Activated CD4-positive, alpha-beta T cell treated with anti-CD3 and anti-CD28 coated beads, Interleukin-2, amount 50 U/mL, for 24 hours (primary cell): ENCODE measurements at regions not wholly inside any gene's neighbourhood (a gene's known extent, or its start where the extent isn't known, plus 50 kb on each side); places are given as distances from the start of the nearest gene placed in this dataset.

Experiments used
- DNase-seq, 2 donors: peaks; one replicate each; pipeline ENCODE4 v3.0.0-alpha.2; 2020; ENCODE audit warnings: low read depth in 1 of 2, low spot score in 1 of 2

DNA sequence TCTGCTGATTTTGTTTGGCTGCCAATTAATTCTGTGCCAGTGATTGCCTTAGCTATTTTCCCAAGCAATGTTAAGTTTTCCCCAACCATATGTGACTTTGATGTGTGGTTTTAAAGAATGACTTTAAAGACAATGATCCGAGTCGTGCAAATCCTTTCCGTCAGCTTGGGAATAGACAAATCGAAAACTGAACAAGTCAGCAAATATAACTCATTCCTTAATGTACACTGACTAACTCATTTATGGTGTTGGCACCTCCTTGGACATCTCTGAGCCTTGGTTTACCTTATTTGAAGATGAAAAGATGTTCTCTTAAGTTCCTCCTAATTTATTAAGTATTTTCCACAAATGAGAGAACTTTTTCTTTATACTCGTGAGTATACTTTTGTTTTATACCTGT, 249.4 kb upstream of the SLCO3A1 start:
- no peak for DNase-seq

DNA sequence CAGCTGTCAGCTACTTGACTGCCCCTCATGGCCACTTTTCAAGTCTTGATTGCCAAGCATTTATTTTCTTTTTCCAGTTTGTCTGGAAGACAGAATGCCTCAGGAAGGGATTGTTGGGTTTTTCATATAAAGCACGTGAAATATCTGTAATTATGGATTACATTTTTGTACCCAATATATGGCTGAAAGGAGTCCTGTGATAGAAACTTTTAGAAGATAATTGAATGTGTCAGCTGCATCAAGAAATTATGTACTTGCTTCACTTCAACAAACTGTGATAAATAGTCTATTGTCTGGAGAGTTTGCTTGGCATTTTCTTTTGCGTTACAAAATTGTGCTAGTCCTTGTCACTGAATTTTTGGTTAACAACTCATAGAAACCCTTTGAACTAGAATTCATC, 247.9 kb upstream of the SLCO3A1 start:
- DNase-seq: no peak

DNA sequence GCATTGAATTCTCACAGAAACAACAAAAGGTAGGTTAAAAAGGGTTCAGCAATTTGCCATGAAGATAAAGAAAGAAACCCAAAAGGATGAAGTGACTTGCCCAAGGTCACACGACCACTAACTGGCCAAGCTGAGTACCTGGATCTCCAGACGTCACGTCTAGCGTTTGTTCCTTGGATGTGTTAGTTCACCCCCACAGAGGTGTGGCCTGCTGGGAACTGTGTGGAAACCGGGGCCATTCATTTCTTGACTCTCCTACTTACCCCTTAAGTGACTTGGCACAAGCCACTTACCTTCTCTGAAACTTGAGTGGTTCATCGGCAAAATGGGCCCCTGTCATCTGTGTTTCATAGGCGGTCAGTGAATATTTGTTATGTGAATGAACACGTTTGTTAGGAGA, 244.3 kb upstream of the SLCO3A1 start:
- no peak for DNase-seq

DNA sequence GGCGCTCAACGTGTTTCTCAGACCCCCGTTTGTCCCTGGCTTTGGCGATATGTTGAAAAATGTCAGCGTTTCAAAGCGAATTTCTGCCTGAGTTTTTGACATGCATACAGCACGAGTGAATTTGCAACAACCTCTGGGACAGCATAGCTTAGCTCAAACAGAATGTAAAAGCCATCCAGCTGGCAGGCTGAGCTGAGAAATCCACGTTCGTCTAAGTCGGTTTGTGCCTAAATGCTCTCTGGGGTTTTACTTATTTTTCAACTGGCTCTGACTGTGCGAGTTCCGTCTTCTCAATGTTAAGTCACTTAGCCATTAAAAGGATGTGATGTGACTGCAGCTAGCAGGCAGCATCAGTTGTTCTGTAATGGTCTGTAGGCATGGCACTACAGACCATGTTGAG, 243.5 kb upstream of the SLCO3A1 start:
- DNase-seq: no peak

DNA sequence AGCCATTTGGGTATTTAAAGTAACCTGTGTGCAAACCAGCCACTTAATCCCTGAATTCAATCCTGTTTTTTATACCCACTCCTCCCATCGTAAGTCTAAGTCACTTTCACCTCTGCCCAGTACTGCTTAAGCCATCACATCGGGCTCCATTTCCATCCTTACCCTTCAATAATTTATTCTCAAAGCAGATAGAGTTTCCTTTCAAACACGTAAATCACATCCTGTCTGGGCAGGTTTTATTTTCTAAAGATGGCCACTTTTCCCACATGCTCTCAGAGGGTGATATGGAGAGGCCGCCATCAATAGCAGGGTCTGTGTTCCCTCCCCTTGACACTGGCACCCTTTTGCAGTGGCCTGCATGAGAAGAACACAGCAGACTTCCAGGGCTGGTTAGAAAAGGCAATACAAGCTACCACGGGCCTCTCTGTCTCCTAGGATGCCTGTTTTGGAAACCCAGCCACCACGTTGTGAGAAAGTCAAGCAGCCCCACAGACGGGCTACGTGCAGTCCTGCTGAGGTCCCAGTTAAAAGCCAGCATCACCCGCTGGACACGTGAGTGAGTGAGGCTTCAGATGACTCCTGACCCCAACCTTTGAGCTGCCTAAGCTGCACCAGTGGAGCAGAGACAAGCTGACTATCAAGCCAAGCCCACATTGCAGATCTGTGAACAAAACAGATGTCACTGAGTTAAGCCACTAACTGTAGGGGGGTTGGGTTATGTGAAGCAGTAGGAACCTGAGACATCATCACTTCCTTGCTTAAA, 241.8 kb upstream of the SLCO3A1 start:
- DNase-seq: no peak

DNA sequence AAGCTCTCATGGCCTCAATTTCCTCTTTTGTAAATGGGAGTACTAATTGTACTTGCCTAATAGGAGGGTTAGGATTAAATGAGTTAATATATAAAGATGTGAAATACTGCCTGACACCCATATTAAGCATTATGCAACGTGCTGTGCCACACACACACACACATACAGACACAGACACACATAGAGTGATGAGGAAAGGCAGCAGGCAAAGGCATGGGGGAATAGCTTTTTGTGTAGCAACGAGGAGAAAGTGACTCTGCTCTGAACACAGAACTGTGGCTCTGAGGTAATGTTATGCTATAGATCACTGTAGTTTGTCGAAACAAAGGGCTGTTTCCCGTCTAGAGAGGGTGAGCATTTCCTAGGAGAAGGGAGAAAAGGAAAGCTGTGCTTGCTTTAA, 233.3 kb upstream of the SLCO3A1 start:
- DNase-seq: no peak

DNA sequence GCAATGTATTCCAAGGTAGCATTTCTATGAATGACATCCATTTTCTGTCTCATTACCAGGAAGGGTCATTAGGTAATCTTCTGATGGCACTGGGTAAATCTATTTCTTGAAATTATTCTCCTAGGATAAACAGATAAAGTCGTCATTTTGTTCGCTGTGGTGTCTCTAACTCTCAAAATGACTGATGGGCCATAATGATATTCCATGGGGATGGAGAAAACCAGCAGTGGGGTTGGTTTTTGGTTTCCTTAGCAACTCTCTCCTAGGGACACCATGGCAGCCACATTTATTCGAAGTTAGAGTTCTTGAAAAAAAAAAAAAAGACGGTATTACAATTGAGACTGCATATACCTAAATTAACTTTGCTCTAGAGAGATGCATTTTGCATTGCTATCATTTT, 231.3 kb upstream of the SLCO3A1 start:
- no peak for DNase-seq

DNA sequence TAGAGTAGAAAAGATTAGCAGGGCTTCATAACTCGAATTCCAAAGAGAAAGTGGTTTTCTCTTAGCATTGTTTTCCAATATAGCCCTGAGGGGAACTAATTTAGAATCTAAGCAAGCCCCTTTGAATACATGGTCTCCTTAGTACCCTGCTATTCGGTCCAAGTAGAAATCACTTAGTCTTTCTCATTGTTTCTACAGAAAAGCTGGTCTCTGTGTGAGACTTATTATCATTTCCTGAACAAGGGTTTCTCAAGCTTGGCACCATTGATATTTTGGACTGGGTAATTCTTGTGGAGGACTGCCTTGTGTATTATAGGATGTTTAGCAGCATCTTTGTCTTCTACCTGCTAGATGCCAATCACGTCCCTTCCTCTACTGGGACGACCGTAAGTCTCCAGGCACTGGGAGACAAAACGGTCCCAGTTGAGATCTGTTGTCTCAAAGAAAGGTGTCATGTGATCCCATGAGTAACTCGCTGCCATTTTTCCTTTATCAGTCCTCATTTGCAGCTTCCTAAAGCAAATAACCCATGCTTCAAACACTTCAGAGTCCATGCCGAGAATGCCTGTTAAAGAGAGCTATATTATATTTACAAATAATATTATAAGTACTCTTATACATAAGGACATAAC, 230.7 kb upstream of the SLCO3A1 start:
- no peak for DNase-seq

DNA sequence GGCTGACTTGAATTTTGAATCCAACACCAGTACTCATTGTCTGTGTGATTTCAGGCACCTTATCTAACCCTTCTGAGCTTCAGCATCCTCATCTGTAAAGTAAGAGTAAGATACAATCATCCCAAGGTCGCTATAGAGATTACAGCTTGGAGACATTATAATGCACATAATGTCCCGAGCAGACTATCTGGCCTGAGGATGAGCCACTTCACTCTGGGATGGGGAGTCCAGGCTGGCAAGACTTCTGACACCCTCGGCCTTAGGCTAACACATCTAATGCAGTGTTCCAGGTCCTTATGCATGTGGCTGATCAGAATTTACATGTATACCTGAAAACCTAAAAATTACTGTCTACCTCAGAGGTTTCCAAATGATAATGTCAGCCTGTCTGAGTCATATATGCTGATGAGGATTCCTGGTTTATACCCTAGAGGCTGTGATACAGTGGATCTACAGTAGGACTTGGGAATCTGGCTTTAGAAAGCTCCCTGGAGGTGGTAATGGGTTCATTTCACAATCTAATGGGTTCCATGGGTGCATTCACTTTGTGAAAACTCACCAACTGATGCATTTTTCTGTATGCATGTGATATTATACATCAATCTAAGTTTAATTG, 229.0 kb upstream of the SLCO3A1 start:
- no peak for DNase-seq

DNA sequence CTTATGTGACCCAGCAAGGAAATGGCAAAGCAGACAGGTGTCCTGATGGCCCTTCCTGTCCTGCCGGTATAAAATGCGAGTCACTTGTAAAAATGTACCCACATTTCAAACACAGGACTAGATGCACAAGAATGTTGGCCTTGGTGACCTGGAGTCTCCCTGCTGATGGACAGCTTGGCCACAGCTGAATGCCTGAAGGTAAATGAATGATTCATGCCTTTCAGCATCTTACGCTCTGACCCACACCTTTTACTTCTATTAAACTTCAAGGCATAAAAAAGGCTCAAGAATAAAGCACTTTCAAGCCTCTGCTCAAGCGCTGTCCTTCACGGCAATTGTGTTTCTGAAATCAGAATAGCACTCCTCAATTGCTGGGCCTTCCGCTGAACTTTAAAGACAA, 228.0 kb upstream of the SLCO3A1 start:
- no peak for DNase-seq

DNA sequence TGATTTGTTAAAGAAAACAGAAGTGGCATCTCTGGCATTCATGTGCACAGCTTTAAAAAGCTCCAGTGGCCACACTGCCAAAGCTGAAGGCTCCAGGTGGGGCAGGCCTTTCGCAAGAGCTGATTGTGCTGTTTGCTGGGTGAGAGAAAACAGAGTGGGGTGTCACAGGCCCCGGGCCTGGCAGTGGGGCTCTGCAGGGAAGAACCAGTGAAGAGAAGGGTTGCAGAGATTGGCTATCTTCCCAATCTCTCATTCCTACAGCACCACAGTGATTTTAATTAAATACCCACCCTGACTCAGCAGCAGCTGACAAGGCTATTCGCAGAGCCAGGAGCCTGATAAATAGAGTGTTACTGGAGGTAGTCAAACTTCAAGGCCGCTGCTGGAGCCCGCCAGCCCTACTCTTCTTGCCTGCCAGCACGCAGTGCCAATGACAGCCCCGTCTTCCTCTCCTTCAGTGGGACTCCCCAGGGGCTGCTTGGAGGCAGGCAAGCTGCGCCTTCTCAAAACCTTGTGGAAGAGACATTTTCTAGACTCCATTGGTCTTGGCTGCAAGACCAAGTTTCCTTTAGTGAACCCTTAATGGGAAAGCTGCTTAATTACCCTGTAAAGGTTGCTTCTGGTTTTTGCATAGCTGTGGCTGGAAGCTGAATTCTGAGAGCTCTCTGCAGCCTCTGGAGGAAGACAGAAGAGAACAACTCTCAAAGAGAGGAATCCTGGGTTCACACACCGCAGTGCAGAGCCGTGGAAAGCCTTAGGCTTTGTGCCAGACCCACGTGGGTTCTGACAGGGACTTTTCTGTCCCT, 225.8 kb upstream of the SLCO3A1 start:
- no peak for DNase-seq

DNA sequence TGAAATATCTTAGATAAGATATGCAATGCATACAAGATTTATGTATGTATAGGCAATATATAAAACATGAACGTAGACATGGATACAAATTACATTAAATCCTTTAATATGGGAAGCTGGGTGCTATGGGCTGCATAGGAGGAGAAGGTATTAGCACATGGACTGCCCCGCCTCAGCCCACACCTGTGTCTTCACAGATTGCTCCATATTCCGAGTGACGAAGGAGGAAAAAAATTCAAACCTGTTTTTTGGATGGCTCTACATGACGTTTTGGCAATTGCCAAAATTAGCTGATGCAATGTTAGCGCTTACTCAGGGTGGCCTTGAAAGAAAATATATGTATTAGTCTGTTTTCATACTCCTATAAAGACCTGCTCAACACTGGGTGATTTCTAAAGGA, 223.4 kb upstream of the SLCO3A1 start:
- DNase-seq: no peak

DNA sequence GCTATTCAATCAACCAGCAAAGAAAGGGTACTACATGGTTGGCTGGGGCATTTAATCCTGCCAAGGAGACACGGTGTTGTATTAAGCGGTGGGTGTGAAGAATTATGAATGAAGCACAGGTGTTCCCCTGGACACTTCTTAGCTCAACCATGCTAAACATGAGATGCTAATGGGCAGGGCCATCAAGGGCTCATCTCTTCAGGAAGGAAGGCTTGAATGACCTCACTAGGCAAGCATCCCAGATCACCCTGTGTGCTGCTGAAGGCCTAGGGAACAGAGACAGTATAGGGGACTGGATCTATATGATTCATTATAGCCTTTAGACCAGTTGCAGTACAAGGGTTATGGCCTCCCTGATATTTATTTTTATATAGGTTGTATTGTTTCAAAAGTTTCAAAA, 221.3 kb upstream of the SLCO3A1 start:
- DNase-seq: no peak

DNA sequence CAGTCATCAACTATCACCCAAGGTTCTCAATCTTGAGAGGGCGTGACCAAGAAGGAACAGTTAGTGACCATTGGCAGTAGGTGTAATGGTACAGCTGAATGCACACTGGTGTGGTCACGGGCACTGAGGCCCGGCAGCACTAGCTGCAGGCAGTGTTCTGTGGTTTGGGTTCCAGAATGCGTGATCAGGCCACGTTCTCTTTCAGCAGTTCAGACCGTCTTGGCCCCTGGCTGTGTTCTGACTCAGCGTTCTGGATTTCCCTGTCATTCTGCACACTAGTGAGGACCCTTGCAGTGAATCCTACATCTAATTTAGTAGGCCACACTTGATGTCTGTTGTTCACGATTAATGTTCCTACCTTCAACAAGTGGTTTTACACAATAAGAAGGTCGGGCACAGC, 220.5 kb upstream of the SLCO3A1 start:
- DNase-seq: no peak

DNA sequence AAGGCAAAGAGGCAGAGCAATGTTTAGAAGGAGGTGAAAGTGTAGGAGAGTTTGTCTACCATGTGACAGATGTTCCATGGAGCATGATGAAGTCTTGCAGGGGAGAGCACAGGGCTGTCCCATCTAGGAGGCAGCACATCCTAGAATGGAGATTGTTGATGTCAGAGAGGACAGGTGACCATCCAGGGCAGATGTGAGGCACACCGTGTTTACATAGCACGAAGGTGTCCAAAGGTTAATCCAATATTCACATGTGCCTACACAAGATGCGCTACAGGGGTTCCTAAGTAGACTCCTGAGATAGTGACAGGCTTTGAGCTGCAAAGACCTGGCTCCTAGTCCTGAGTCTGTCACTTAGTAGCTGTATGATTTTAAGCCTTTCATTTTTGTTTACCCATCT, 219.3 kb upstream of the SLCO3A1 start:
- no peak for DNase-seq

DNA sequence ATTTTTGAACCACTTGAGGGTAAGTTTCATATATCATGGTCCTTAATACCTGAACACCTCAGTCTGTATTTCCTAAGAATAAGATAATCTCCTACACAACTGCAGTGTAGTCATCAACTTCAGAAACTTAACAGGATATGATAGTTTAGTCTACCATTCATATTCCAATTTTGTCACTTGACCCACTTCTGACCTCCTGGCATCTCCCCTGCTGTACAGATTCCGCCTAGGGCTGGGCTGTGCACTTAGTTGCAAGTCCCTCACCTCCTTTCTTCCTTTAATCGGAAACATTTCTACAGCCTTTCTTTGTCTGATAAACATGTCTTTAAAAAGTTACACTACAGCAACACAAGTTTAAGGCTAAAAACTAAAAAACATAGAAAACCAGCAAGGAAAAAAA, 218.4 kb upstream of the SLCO3A1 start:
- no peak for DNase-seq

DNA sequence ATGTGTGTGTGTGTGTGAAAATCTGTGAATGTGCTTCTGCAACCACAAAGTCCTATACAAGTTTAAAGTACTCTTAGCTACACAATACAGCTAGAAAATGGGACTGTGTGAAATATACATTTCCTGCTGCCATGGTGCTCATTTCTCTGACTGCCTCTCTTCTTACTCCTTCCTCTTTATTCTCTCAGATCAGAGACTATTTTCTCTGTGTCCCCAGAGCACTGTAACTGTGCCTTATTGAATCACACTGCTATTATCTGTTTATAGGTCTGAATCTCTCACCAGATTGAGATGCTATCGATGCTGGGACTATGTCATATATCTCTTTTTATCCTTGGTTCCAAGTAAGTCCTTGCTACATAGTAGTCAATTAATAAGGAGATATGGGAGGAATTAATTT, 217.9 kb upstream of the SLCO3A1 start:
- no peak for DNase-seq

DNA sequence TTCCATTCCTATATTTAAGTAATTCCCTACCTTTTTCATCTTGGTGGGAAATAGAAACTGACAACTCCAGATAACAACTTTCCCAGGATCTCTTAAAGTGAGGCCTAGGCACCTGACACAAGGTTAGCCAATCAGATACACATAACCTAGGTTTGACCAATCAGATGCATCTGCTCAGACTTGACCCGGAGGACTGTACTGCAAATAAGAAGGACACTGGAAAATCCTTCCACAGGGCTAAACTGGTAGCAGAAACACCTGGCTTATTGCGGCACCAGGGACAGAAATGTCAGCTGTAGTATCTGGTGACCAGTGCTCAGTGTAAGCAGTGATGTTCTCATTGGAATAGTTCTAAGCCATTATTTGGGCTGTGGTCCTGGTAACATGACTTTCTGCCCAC, 204.5 kb upstream of the SLCO3A1 start:
- no peak for DNase-seq

DNA sequence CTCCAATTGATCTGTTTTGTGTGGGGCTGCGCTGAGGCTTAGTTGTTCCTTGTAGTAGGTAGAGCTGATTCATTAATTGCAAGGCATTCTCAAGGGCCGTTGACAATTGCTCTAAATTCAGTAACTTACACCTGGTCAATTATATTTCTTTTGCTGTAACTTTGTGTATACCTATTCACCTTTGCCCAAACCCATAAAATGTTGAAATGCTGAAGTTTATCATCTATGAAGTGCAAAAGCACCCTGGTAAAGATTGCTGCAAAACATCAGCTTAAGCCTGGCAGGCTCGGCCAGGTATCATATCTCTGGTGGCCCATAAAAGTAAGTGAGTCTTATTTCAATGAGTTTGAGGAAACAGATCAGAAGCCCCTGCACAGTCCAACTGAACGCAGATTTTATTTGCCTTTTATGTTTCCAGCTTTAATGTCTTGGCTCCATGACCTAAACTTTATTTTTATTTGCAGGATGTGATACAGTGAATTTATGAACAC, 203.6 kb upstream of the SLCO3A1 start:
- no peak for DNase-seq

DNA sequence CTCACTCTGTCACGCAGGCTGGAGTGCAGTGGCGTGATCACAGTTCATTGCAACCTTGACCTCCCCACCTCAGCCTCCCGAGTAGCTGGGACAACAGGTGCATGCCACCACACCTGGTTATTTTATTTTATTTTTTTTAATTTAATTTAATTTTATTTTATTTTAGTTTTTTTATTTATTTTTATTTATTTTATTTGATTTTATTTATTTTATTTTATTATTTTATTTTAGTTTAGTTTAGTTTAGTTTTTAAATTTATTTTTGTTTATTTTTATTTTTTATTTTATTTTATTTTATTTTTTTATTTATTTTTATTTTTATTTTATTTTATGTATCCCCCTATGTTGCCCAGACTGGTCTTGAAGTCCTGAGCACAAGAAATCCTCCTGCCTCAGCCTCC, 202.3 kb upstream of the SLCO3A1 start:
- DNase-seq: no peak

DNA sequence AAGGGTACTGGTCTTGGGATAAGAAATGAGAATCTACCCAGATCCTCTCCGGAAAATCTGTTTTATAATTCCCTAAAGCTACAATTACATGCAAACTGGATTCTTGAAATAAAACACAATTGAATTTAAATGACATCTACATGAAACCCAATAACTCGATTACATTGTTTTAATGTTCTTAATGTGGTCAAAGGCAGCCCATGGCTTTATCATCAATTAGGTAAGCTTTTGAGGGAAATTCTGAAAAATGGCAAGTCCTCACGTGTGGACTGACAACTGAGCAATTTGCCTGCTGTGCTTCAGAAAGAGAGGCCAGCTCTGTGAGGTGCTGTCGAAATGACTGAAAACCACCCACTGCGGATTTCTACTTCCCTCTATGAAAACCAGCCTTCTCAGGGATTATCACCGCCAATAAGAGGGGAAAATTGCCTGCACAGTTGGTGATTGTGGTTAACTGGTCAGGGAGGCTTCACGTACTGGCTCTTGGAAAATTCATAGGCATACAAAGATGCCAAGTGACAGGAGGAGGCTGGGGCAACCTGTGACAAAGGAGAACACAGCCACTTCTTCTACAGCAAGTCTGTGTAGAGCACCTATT, 200.8 kb upstream of the SLCO3A1 start:
- DNase-seq: no peak
